Caco-2 (cell line): ENCODE measurements at regions not wholly inside any gene's neighbourhood (a gene's known extent, or its start where the extent isn't known, plus 50 kb on each side); places are given as distances from the start of the nearest gene placed in this dataset.

ENCODE experiments used
- BruUV-seq: library from RNA; stranded (reverse); fragments of 400-500 nt; replicated peaks from 2 replicates; lab custom pipeline; 2021; lab: Mats Ljungman, UMichigan
- CTCF ChIA-PET: fragments of 300-600 bp; sonication (Branson Sonifier 250); formaldehyde crosslinking; loops from one replicate; lab custom pipeline; 2022; ENCODE audit warnings: antibody characterized with exemption; lab: Charles Lee
- POLR2A ChIA-PET: fragments of 300-600 bp; sonication (Branson Sonifier 250); formaldehyde crosslinking; loops from one replicate; lab custom pipeline; 2022; ENCODE audit warnings: antibody characterized with exemption; lab: Charles Lee
- DNase-seq, 2 experiments: peaks; one replicate each; pipeline versions ENCODE4 v3.0.0 to v3.0.0-alpha.2; 2020 to 2022
- H3K27me3 ChIP-seq: replicated peaks from 2 replicates; pipeline ENCODE4 v1.6.0; 2011; ENCODE audit warnings: low read length; ENCODE audit not compliant: control insufficient read depth, insufficient read depth
- H3K36me3 ChIP-seq: 2 replicates; pipeline ENCODE4 v1.5.1; 2011; ENCODE audit warnings: low read length; ENCODE audit not compliant: control insufficient read depth, insufficient read depth
- H3K4me1 ChIP-seq: fragments of 250-450 bp; sonication (Bioruptor Pico); 2 replicates; pipeline ENCODE4 v1.5.1; 2020; ENCODE audit warnings: mild to moderate bottlenecking
- H3K4me3 ChIP-seq: 2 replicates; pipeline ENCODE4 v1.5.1; 2011; ENCODE audit warnings: low read depth, mild to moderate bottlenecking, control low read depth, low read length
- H3K9me3 ChIP-seq: fragments of 250-450 bp; sonication (Bioruptor Pico); 2 replicates; pipeline ENCODE4 v1.5.1; 2020; ENCODE audit warnings: mild to moderate bottlenecking, moderate library complexity
- H3K27ac Mint-ChIP-seq: one replicate; pipeline ENCODE4 v1.8.0; 2022; ENCODE audit warnings: mixed read lengths; ENCODE audit not compliant: unreplicated experiment
- H3K27me3 Mint-ChIP-seq: one replicate; pipeline ENCODE4 v1.8.0; 2022; ENCODE audit warnings: mixed read lengths; ENCODE audit not compliant: insufficient read depth, unreplicated experiment
- H3K36me3 Mint-ChIP-seq: one replicate; pipeline ENCODE4 v1.8.0; 2022; ENCODE audit warnings: mild to moderate bottlenecking, mixed read lengths; ENCODE audit not compliant: insufficient read depth, unreplicated experiment
- H3K4me1 Mint-ChIP-seq: one replicate; pipeline ENCODE4 v1.8.0; 2022; ENCODE audit warnings: low read depth, mixed read lengths; ENCODE audit not compliant: unreplicated experiment
- H3K4me3 Mint-ChIP-seq: one replicate; pipeline ENCODE4 v1.8.0; 2022; ENCODE audit warnings: mild to moderate bottlenecking, moderate library complexity, mixed read lengths; ENCODE audit not compliant: unreplicated experiment
- H3K9me3 Mint-ChIP-seq: one replicate; pipeline ENCODE4 v1.8.0; 2022; ENCODE audit warnings: mixed read lengths; ENCODE audit not compliant: unreplicated experiment
- intact Hi-C: fragments of 100-400 bp; cut with micrococcal nuclease; formaldehyde crosslinking; loops from one replicate; pipeline ENCODE4 v1.10.0; 2022; ENCODE audit not compliant: unreplicated experiment
- TF ChIP-seq, protein P1 (sequence below), 2 experiments: fragments of 200-600 bp in 1 of 2; IDR thresholded peaks; 1 replicate in 1 of 2; 2 replicates in 1 of 2; pipeline versions ENCODE4 v1.5.1 to v1.8.0; 2011 to 2022; ENCODE audit warnings: antibody characterized with exemption in 1 of 2, control low read depth in 1 of 2, inconsistent platforms in 1 of 2, low read depth in 1 of 2, low read length in 1 of 2, mild to moderate bottlenecking in 1 of 2, moderate library complexity in 1 of 2; ENCODE audit not compliant: insufficient read depth in 1 of 2, severe bottlenecking in 1 of 2, unreplicated experiment in 1 of 2

DNA sequence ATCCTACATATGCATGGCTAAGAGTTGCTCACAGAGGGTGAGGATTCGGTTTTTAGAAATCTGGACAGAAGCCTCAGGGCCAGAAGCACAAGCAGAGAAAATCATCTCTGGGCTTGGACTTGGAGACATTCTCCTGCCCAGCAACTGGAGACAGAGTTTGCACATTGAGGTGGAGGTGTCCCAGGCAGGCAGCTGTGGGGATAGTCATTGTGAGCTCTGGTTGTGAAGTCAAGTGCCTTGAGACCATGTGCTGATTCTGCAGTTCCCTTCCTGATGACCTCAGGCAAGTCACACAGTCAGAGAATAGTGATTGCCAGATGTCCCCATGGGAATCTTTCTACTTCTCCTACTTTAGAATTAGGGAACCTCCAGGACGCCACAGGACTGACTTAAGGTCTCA, 108.4 kb upstream of the LDAH start:
- Mint-ChIP-seq H3K9me3 (peaks cover 35% of the 10 kb centered on the region), H3K27me3 (no peaks in the 10 kb centered on the region), H3K36me3 (no peaks in the 10 kb centered on the region), H3K27ac (no peak overlapping the region), H3K4me3 (no peak overlapping the region), H3K4me1 (peaks cover 7% of the 10 kb centered on the region)
- Histone ChIP-seq H3K4me1 (no peaks in the 10 kb centered on the region), H3K27me3 (no peaks in the 10 kb centered on the region), H3K36me3 (no peaks in the 10 kb centered on the region), H3K9me3 (peaks cover 14% of the 10 kb centered on the region), H3K4me3 (no peak overlapping the region)
- TF ChIP-seq, protein P1, sequence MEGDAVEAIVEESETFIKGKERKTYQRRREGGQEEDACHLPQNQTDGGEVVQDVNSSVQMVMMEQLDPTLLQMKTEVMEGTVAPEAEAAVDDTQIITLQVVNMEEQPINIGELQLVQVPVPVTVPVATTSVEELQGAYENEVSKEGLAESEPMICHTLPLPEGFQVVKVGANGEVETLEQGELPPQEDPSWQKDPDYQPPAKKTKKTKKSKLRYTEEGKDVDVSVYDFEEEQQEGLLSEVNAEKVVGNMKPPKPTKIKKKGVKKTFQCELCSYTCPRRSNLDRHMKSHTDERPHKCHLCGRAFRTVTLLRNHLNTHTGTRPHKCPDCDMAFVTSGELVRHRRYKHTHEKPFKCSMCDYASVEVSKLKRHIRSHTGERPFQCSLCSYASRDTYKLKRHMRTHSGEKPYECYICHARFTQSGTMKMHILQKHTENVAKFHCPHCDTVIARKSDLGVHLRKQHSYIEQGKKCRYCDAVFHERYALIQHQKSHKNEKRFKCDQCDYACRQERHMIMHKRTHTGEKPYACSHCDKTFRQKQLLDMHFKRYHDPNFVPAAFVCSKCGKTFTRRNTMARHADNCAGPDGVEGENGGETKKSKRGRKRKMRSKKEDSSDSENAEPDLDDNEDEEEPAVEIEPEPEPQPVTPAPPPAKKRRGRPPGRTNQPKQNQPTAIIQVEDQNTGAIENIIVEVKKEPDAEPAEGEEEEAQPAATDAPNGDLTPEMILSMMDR (IDR thresholded peaks at IDR 0.05; ENCODE audit: insufficient read depth in 1 of 2, low read depth in 1 of 2, low read length in 1 of 2, severe bottlenecking in 1 of 2, unreplicated experiment in 1 of 2), result no peak
- DNase-seq, result no peak
- ChIA-PET CTCF (no interaction called here), POLR2A (no interaction called here)
- no TSS peak for BruUV-seq
- intact Hi-C loops, result no loop called here

DNA sequence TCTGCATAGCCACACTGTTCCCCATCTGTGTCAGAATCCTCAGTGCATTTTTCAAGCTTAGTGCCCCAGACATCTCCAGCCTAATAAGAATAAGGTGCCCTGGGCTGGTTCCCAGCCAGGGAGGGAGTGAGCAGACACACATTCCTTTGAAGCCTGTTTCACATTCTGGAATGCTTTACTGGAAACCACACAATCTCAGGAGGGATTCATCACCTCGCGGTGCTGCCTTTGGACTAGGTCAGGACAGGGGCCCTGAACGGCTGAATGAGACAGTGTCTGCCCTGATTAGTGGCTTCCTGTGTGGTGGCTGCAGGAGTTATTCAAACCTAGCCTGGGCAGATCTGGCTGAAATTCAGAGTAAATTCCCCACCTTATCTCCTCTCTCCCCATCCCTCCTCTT, 108.0 kb upstream of the LDAH start:
- no peak for DNase-seq
- H3K4me3 Mint-ChIP-seq, result no peak overlapping the region
- Histone ChIP-seq H3K4me1 (no peaks in the 10 kb centered on the region), H3K9me3 (peaks cover 14% of the 10 kb centered on the region), H3K4me3 (no peak overlapping the region), H3K36me3 (no peaks in the 10 kb centered on the region), H3K27me3 (no peaks in the 10 kb centered on the region)
- H3K27ac Mint-ChIP-seq, result no peak overlapping the region
- TF ChIP-seq, protein P1 (IDR thresholded peaks at IDR 0.05; ENCODE audit: insufficient read depth in 1 of 2, low read depth in 1 of 2, low read length in 1 of 2, severe bottlenecking in 1 of 2, unreplicated experiment in 1 of 2), result no peak
- ChIA-PET POLR2A (no interaction called here), CTCF (no interaction called here)
- no peaks in the 10 kb centered on the region for H3K27me3 Mint-ChIP-seq
- intact Hi-C loops, result no loop called here
- H3K36me3 Mint-ChIP-seq, result no peaks in the 10 kb centered on the region
- no TSS peak for BruUV-seq
- peaks cover 7% of the 10 kb centered on the region for H3K4me1 Mint-ChIP-seq
- peaks cover 39% of the 10 kb centered on the region for H3K9me3 Mint-ChIP-seq

DNA sequence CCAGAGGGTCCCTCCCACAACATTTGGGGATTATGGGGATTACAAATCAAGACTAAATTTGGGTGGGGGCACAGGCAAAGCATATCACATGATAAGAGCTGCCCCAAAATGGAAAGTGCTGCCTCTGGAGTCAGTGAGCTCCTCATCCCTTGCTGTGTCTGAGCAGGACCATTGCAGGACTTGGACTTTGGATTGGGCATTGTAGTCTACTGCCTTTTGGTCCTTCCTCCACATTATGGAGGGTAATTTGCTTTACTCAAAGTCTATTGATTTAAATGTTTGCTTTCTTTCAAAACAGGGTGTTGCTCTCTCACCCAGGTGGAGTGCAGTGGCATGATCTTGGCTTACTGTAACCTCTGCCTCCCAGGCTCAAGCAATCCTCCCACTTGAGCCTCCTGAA, 106.8 kb upstream of the LDAH start:
- H3K4me3 ChIP-seq, result no peak overlapping the region
- H3K27me3 ChIP-seq, result no peaks in the 10 kb centered on the region
- no peak overlapping the region for H3K4me3 Mint-ChIP-seq
- no peaks in the 10 kb centered on the region for H3K27me3 Mint-ChIP-seq
- H3K4me1 ChIP-seq, result no peaks in the 10 kb centered on the region
- no peaks in the 10 kb centered on the region for H3K36me3 Mint-ChIP-seq
- intact Hi-C loops, result no loop called here
- peaks cover 14% of the 10 kb centered on the region for H3K9me3 ChIP-seq
- ChIA-PET CTCF (no interaction called here), POLR2A (no interaction called here)
- no peak for DNase-seq
- no peak overlapping the region for H3K27ac Mint-ChIP-seq
- no peaks in the 10 kb centered on the region for H3K36me3 ChIP-seq
- H3K9me3 Mint-ChIP-seq, result peaks cover 43% of the 10 kb centered on the region
- BruUV-seq, result no TSS peak
- peaks cover 7% of the 10 kb centered on the region for H3K4me1 Mint-ChIP-seq
- TF ChIP-seq, protein P1 (IDR thresholded peaks at IDR 0.05; ENCODE audit: insufficient read depth in 1 of 2, low read depth in 1 of 2, low read length in 1 of 2, severe bottlenecking in 1 of 2, unreplicated experiment in 1 of 2), result no peak
